Liver (tissue), 3 donors: ENCODE measurements at regions not wholly inside any gene's neighbourhood (a gene's known extent, or its start where the extent isn't known, plus 50 kb on each side); places are given as distances from the start of the nearest gene placed in this dataset.

Source experiments
- ATF3 ChIP-seq: IDR thresholded peaks from 2 replicates; pipeline ENCODE4 v1.6.1; 2016; ENCODE audit warnings: antibody characterized with exemption
- CTCF ChIP-seq: fragments of 150-350 bp; IDR thresholded peaks from 2 replicates; pipeline ENCODE4 v1.5.1; 2017; ENCODE audit warnings: improper control_type of control experiment, low read depth, low read length; ENCODE audit not compliant: missing input control
- FOXA1 ChIP-seq: IDR thresholded peaks from 2 replicates; pipeline ENCODE4 v1.6.1; 2016; ENCODE audit warnings: antibody characterized with exemption
- TAF1 ChIP-seq: conservative IDR thresholded peaks from 2 replicates; pipeline ENCODE4 v1.6.1; 2016; ENCODE audit warnings: antibody characterized with exemption, mild to moderate bottlenecking
- donor health status: healthy.
- donor health status: healthy.

DNA sequence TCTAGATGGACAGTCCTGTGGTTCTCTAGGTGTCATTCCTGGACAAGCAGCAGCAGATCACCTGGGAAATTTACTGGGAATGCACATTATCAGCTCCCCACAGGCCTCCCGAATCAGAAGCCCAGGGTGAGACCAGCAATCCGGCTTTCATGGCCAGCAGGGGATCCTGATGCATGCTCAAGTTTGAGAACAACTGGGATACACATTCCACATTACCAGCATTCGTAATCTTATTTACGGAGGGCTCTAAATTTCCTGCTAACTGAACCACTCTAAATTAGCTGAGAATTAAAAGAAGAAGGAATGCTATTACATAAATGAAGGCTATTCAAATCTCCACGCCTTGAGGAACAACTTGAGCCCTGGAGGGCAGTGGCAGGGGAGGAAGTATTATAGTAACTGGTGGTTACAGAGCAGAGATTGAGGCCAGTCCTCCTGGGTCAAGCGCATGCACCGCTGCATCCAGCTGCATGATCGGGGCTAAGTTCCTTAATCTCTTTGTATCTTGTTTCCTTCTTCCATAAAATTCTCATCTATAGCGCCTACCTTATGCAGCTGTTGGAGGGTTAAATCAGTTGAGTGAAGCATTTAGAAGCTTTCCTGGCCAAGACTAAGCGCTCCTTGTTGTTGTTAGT lies 403.7 kb downstream of the CDH26 start:
- no peak for TF ChIP-seq CTCF
- TF ChIP-seq FOXA1 = no peak
- TF ChIP-seq ATF3 = no peak
- no peak for TF ChIP-seq TAF1
